ENCODE measurements at regions not wholly inside any gene's neighbourhood (a gene's known extent, or its start where the extent isn't known, plus 50 kb on each side); places are given as distances from the start of the nearest gene placed in this dataset.

DNA sequence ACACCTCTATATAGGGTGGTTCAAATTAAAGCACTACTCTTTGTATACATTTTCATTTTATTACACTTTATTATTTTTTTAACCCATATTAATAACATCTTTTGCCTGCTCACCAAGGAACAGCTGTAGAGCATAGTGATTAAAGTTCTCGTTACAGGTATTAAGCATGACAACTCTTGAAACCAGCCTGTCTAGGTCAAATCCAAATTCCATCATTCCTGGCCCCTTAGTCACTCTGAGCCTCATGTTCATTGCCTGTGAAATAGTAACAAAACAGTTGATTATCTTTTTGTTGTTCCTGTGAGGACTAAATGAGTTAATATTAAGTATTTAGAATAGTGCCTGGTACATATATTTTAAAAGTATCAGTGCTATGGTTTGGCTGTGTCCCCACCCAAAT is 334.5 kb downstream of the RAB38 start:
- no peaks in the 10 kb centered on the region for H3K27me3 Mint-ChIP-seq (ENCODE audit: insufficient read depth, low read depth, poor library complexity)
- Histone ChIP-seq H4K20me1 (replicated peaks; ENCODE audit: insufficient read depth) (no peaks in the 10 kb centered on the region), H3F3A (replicated peaks; ENCODE audit: low read depth) (no peaks in the 10 kb centered on the region), H2AFZ (no peak overlapping the region), H3K27ac (ENCODE audit: low read depth) (no peak overlapping the region), H3K4me3 (no peak overlapping the region), H3K36me3 (ENCODE audit: insufficient read depth) (no peaks in the 10 kb centered on the region), H3K27me3 (ENCODE audit: insufficient read depth) (no peaks in the 10 kb centered on the region), H3K79me2 (replicated peaks; ENCODE audit: insufficient read depth) (no peaks in the 10 kb centered on the region), H3K9me2 (ENCODE audit: insufficient read depth) (no peaks in the 10 kb centered on the region), H3K4me2 (no peak overlapping the region), H3K4me1 (ENCODE audit: insufficient read depth) (no peaks in the 10 kb centered on the region)
- H3K4me1 Mint-ChIP-seq, result no peaks in the 10 kb centered on the region
- H3K9me3 Mint-ChIP-seq, result no peaks in the 10 kb centered on the region; the same call in 2 of the 3 replicates
- ATAC-seq, result no peak
- no peaks in the 10 kb centered on the region for H3K36me3 Mint-ChIP-seq (ENCODE audit: low read depth)
- TF ChIP-seq NANOG (IDR thresholded peaks at IDR 0.05; ENCODE audit: borderline replicate concordance) (no peak), EZH2 (IDR thresholded peaks at IDR 0.05; ENCODE audit: low read depth, unreplicated experiment) (no peak), POLR2AphosphoS5 (IDR thresholded peaks at IDR 0.05; ENCODE audit: low read depth) (no peak), JUNB (IDR thresholded peaks at IDR 0.05; ENCODE audit: unreplicated experiment) (no peak), ZNF331 (CRISPR knock-in tag; IDR thresholded peaks at IDR 0.05; ENCODE audit: low read depth) (no peak), EZH2phosphoT487 (IDR thresholded peaks at IDR 0.05; ENCODE audit: unreplicated experiment) (no peak), ZNF114 (CRISPR knock-in tag; IDR thresholded peaks at IDR 0.05) (no peak), STAT1 (IDR thresholded peaks at IDR 0.05; ENCODE audit: unreplicated experiment) (no peak), CREB1 (CRISPR knock-in tag; IDR thresholded peaks at IDR 0.05; ENCODE audit: low read depth) (no peak)
- TF ChIP-seq, protein P1, sequence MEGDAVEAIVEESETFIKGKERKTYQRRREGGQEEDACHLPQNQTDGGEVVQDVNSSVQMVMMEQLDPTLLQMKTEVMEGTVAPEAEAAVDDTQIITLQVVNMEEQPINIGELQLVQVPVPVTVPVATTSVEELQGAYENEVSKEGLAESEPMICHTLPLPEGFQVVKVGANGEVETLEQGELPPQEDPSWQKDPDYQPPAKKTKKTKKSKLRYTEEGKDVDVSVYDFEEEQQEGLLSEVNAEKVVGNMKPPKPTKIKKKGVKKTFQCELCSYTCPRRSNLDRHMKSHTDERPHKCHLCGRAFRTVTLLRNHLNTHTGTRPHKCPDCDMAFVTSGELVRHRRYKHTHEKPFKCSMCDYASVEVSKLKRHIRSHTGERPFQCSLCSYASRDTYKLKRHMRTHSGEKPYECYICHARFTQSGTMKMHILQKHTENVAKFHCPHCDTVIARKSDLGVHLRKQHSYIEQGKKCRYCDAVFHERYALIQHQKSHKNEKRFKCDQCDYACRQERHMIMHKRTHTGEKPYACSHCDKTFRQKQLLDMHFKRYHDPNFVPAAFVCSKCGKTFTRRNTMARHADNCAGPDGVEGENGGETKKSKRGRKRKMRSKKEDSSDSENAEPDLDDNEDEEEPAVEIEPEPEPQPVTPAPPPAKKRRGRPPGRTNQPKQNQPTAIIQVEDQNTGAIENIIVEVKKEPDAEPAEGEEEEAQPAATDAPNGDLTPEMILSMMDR (conservative IDR thresholded peaks at IDR 0.05; ENCODE audit: low read depth in 2 of 2), result no peak
- TF ChIP-seq, protein P2, sequence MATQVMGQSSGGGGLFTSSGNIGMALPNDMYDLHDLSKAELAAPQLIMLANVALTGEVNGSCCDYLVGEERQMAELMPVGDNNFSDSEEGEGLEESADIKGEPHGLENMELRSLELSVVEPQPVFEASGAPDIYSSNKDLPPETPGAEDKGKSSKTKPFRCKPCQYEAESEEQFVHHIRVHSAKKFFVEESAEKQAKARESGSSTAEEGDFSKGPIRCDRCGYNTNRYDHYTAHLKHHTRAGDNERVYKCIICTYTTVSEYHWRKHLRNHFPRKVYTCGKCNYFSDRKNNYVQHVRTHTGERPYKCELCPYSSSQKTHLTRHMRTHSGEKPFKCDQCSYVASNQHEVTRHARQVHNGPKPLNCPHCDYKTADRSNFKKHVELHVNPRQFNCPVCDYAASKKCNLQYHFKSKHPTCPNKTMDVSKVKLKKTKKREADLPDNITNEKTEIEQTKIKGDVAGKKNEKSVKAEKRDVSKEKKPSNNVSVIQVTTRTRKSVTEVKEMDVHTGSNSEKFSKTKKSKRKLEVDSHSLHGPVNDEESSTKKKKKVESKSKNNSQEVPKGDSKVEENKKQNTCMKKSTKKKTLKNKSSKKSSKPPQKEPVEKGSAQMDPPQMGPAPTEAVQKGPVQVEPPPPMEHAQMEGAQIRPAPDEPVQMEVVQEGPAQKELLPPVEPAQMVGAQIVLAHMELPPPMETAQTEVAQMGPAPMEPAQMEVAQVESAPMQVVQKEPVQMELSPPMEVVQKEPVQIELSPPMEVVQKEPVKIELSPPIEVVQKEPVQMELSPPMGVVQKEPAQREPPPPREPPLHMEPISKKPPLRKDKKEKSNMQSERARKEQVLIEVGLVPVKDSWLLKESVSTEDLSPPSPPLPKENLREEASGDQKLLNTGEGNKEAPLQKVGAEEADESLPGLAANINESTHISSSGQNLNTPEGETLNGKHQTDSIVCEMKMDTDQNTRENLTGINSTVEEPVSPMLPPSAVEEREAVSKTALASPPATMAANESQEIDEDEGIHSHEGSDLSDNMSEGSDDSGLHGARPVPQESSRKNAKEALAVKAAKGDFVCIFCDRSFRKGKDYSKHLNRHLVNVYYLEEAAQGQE (IDR thresholded peaks at IDR 0.05; ENCODE audit: unreplicated experiment), result no peak
- TF ChIP-seq, protein P3, sequence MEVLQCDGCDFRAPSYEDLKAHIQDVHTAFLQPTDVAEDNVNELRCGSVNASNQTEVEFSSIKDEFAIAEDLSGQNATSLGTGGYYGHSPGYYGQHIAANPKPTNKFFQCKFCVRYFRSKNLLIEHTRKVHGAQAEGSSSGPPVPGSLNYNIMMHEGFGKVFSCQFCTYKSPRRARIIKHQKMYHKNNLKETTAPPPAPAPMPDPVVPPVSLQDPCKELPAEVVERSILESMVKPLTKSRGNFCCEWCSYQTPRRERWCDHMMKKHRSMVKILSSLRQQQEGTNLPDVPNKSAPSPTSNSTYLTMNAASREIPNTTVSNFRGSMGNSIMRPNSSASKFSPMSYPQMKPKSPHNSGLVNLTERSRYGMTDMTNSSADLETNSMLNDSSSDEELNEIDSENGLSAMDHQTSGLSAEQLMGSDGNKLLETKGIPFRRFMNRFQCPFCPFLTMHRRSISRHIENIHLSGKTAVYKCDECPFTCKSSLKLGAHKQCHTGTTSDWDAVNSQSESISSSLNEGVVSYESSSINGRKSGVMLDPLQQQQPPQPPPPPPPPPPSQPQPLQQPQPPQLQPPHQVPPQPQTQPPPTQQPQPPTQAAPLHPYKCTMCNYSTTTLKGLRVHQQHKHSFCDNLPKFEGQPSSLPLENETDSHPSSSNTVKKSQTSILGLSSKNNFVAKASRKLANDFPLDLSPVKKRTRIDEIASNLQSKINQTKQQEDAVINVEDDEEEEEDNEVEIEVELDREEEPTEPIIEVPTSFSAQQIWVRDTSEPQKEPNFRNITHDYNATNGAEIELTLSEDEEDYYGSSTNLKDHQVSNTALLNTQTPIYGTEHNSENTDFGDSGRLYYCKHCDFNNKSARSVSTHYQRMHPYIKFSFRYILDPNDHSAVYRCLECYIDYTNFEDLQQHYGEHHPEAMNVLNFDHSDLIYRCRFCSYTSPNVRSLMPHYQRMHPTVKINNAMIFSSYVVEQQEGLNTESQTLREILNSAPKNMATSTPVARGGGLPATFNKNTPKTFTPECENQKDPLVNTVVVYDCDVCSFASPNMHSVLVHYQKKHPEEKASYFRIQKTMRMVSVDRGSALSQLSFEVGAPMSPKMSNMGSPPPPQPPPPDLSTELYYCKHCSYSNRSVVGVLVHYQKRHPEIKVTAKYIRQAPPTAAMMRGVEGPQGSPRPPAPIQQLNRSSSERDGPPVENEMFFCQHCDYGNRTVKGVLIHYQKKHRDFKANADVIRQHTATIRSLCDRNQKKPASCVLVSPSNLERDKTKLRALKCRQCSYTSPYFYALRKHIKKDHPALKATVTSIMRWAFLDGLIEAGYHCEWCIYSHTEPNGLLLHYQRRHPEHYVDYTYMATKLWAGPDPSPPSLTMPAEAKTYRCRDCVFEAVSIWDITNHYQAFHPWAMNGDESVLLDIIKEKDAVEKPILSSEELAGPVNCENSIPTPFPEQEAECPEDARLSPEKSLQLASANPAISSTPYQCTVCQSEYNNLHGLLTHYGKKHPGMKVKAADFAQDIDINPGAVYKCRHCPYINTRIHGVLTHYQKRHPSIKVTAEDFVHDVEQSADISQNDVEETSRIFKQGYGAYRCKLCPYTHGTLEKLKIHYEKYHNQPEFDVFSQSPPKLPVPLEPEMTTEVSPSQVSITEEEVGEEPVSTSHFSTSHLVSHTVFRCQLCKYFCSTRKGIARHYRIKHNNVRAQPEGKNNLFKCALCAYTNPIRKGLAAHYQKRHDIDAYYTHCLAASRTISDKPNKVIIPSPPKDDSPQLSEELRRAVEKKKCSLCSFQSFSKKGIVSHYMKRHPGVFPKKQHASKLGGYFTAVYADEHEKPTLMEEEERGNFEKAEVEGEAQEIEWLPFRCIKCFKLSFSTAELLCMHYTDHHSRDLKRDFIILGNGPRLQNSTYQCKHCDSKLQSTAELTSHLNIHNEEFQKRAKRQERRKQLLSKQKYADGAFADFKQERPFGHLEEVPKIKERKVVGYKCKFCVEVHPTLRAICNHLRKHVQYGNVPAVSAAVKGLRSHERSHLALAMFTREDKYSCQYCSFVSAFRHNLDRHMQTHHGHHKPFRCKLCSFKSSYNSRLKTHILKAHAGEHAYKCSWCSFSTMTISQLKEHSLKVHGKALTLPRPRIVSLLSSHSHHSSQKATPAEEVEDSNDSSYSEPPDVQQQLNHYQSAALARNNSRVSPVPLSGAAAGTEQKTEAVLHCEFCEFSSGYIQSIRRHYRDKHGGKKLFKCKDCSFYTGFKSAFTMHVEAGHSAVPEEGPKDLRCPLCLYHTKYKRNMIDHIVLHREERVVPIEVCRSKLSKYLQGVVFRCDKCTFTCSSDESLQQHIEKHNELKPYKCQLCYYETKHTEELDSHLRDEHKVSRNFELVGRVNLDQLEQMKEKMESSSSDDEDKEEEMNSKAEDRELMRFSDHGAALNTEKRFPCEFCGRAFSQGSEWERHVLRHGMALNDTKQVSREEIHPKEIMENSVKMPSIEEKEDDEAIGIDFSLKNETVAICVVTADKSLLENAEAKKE (CRISPR knock-in tag; IDR thresholded peaks at IDR 0.05), result no peak
- TF ChIP-seq, protein P4, sequence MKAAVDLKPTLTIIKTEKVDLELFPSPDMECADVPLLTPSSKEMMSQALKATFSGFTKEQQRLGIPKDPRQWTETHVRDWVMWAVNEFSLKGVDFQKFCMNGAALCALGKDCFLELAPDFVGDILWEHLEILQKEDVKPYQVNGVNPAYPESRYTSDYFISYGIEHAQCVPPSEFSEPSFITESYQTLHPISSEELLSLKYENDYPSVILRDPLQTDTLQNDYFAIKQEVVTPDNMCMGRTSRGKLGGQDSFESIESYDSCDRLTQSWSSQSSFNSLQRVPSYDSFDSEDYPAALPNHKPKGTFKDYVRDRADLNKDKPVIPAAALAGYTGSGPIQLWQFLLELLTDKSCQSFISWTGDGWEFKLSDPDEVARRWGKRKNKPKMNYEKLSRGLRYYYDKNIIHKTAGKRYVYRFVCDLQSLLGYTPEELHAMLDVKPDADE (IDR thresholded peaks at IDR 0.05), result no peak
- H3K4me3 Mint-ChIP-seq, result no peak overlapping the region
- H3K27ac Mint-ChIP-seq, result no peak overlapping the region
- no peak for DNase-seq (ENCODE audit: low spot score)

Measured in GM23338 (cell line).